ENCODE measurements at regions not wholly inside any gene's neighbourhood (a gene's known extent, or its start where the extent isn't known, plus 50 kb on each side); places are given as distances from the start of the nearest gene placed in this dataset.

DNA sequence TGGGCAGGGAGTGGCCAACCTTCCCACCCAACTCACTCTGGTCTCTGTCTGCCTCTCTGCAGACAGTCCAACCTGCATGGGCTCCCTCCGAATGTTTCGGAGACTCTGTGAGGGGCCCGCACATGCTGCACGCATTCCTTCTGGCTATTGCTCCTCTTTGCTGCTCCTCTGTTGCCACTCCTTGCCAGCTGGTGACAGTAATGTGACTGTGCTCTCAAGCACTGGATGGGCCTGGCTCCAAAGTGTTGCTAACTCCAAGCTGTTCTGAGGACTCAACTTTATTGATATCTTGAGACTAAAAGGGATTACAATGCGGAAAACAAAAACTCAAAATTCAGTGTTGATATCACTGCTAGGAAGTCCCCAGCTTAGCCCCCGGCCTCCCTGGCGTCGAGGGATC lies 105.4 kb upstream of the KIF5B start:
- DNase-seq: no peak
- no peak overlapping the region for H3K4me3 ChIP-seq (ENCODE audit: low read length in 2 of 2)
- H3K4me1 ChIP-seq (ENCODE audit: insufficient read depth, low read length): no peaks in the 10 kb centered on the region
- POLR2A ChIA-PET (ENCODE audit: partially characterized antibody): no interaction called here
- no peaks in the 10 kb centered on the region for H3K36me3 ChIP-seq (ENCODE audit: insufficient read depth, low read length)
- Mint-ChIP-seq H3K36me3 (no peaks in the 10 kb centered on the region), H3K9me3 (peaks cover 0 to 2% (median 0%) of the 10 kb centered on the region in 8 donors), H3K4me1 (no peaks in the 10 kb centered on the region), H3K27ac (no peak overlapping the region), H3K27me3 (peaks cover 0 to 2% of the 10 kb centered on the region in 2 donors), H3K4me3 (no peak overlapping the region)
- CTCF ChIA-PET (ENCODE audit: partially characterized antibody): no interaction called here
- no peaks in the 10 kb centered on the region for H3K27me3 ChIP-seq (ENCODE audit: insufficient read depth, low read length)
- no peaks in the 10 kb centered on the region for H3K9me3 ChIP-seq (ENCODE audit: control insufficient read depth in 1 of 2, low read length in 2 of 2)
- intact Hi-C loops (cut with micrococcal nuclease): no loop called here
- H3K27ac ChIP-seq (ENCODE audit: low read depth, low read length): no peak overlapping the region

DNA sequence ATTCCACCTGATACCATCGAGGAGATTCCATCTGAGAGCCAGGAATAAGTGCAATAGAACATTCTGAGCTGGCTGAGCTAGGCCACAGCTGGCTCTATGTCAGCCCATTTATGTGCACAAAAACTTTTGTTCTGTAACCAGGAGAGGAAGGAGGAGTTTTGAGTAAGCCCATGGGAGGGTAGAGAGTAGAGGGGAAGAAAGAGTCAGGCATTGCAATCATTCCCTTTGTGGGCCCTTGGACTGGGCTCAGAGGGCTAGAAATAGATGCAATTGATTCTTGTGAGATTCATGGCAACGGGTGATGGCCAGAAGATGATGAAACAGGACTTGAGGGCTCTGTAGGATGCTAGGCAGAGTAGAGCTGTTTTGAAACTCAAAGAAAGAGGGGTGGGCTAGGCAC lies 104.6 kb upstream of the KIF5B start:
- intact Hi-C loops (cut with micrococcal nuclease): no loop called here
- Mint-ChIP-seq H3K9me3 (peaks cover 0 to 3% (median under 1%) of the 10 kb centered on the region in 8 donors), H3K4me1 (no peaks in the 10 kb centered on the region), H3K27ac (no peak overlapping the region), H3K4me3 (no peak overlapping the region), H3K27me3 (peaks cover 0 to 1% of the 10 kb centered on the region in 2 donors), H3K36me3 (no peaks in the 10 kb centered on the region)
- Histone ChIP-seq H3K4me1 (ENCODE audit: insufficient read depth, low read length) (no peaks in the 10 kb centered on the region), H3K9me3 (ENCODE audit: control insufficient read depth in 1 of 2, low read length in 2 of 2) (no peaks in the 10 kb centered on the region), H3K4me3 (ENCODE audit: low read length in 2 of 2) (no peak overlapping the region), H3K27ac (ENCODE audit: low read depth, low read length) (no peak overlapping the region), H3K27me3 (ENCODE audit: insufficient read depth, low read length) (no peaks in the 10 kb centered on the region), H3K36me3 (ENCODE audit: insufficient read depth, low read length) (no peaks in the 10 kb centered on the region)
- ChIA-PET POLR2A (ENCODE audit: partially characterized antibody) (no interaction called here), CTCF (ENCODE audit: partially characterized antibody) (no interaction called here)
- DNase-seq: no peak

DNA sequence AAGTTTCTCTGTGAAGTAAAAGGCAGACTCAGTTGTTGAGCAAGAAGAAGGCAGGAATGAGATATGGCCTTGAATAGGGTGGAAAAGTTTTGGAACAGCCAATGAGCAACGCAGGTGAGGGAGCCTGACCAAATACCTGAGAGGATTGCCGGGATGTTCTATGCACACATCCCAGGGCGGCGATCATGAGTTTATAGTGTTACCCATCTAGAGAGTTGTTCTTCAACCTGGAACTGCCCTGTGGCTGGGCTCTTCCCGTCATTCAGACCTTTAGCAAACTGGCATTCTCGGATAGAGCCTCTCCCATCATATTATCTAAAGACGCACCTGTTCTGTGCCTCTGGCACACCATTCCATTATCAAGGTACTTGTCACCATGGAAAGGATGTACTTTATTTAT lies 103.0 kb upstream of the KIF5B start:
- H3K27me3 ChIP-seq (ENCODE audit: insufficient read depth, low read length): no peaks in the 10 kb centered on the region
- no peaks in the 10 kb centered on the region for H3K27me3 Mint-ChIP-seq
- peak overlapping the region in 1 of 8 donors; percentile 17 for H3K4me3 Mint-ChIP-seq
- no peaks in the 10 kb centered on the region for H3K4me1 ChIP-seq (ENCODE audit: insufficient read depth, low read length)
- ChIA-PET POLR2A (ENCODE audit: partially characterized antibody) (no interaction called here), CTCF (ENCODE audit: partially characterized antibody) (no interaction called here)
- peaks cover 3 to 4% of the 10 kb centered on the region in 2 donors for H3K36me3 Mint-ChIP-seq
- peaks cover 0 to 18% (median 11%) of the 10 kb centered on the region in 8 donors for H3K9me3 Mint-ChIP-seq
- no peaks in the 10 kb centered on the region for H3K4me1 Mint-ChIP-seq
- no peak overlapping the region for H3K27ac ChIP-seq (ENCODE audit: low read depth, low read length)
- no peaks in the 10 kb centered on the region for H3K36me3 ChIP-seq (ENCODE audit: insufficient read depth, low read length)
- no peaks in the 10 kb centered on the region for H3K9me3 ChIP-seq (ENCODE audit: control insufficient read depth in 1 of 2, low read length in 2 of 2)
- no peak for DNase-seq
- H3K4me3 ChIP-seq (ENCODE audit: low read length in 2 of 2): no peak overlapping the region
- H3K27ac Mint-ChIP-seq: no peak overlapping the region
- intact Hi-C loops (cut with micrococcal nuclease): no loop called here

DNA sequence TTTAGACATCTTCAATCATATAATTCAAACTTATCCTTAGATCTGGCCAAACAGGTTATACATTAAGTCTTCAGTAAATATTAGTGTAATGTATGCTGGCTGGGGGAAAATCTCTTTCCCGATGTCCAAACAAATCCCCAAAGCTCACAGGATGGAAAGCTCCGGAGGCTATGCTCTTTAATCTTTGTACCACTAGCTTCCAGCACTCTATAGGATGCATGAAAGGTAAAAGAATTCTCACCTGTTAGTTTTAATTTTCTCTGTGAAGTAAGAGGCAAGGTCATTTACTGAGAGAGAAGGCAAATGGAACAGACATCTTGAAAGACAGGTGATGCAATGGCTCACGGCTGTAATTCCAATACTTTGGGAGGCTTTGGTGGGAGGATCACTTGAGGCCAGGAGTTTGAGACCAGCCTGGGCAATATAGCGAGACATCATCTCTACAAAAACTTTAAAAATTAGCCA lies 99.8 kb upstream of the KIF5B start:
- POLR2A ChIA-PET (ENCODE audit: partially characterized antibody): no interaction called here
- peaks cover 5% of the 10 kb centered on the region for H3K4me1 ChIP-seq (ENCODE audit: insufficient read depth, low read length)
- Mint-ChIP-seq H3K4me1 (peaks cover 4 to 17% (median 5%) of the 10 kb centered on the region in 4 donors), H3K4me3 (no peak overlapping the region), H3K9me3 (peaks cover 3 to 34% (median 29%) of the 10 kb centered on the region in 8 donors), H3K27ac (no peak overlapping the region), H3K27me3 (no peaks in the 10 kb centered on the region), H3K36me3 (peaks cover 8 to 11% of the 10 kb centered on the region in 2 donors)
- H3K4me3 ChIP-seq (ENCODE audit: low read length in 2 of 2): no peak overlapping the region
- H3K27ac ChIP-seq (ENCODE audit: low read depth, low read length): no peak overlapping the region
- DNase-seq: no peak
- intact Hi-C loops (cut with micrococcal nuclease): no loop called here
- CTCF ChIA-PET (ENCODE audit: partially characterized antibody): no interaction called here
- H3K36me3 ChIP-seq (ENCODE audit: insufficient read depth, low read length): no peaks in the 10 kb centered on the region
- no peaks in the 10 kb centered on the region for H3K9me3 ChIP-seq (ENCODE audit: control insufficient read depth in 1 of 2, low read length in 2 of 2)
- H3K27me3 ChIP-seq (ENCODE audit: insufficient read depth, low read length): no peaks in the 10 kb centered on the region

DNA sequence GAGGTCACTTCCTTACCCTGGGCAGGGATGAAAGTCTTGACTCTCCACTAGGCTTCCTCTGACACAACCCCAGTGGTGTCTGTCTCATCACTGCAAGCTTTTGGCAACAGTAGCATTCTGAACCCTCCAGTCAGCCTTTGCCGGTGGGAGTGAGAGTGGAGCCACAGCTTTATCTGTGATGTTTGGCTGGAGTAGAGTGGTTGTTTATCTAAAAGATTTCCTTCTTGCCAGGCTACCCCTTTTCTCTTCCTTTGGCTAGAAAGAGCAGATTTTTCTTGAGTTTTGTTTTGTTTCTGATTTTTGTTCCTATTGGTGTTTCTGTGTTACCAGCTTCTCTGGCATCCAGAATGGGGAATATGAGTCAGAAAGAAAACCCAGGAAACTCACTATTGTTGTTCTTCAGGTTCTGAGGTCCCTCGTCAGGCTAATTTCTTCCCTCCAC lies 98.9 kb upstream of the KIF5B start:
- peaks cover 3 to 34% (median 29%) of the 10 kb centered on the region in 8 donors for H3K9me3 Mint-ChIP-seq
- no peaks in the 10 kb centered on the region for H3K27me3 Mint-ChIP-seq
- Histone ChIP-seq H3K4me3 (ENCODE audit: low read length in 2 of 2) (no peak overlapping the region), H3K27ac (ENCODE audit: low read depth, low read length) (no peak overlapping the region), H3K9me3 (ENCODE audit: control insufficient read depth in 1 of 2, low read length in 2 of 2) (no peaks in the 10 kb centered on the region), H3K36me3 (ENCODE audit: insufficient read depth, low read length) (no peaks in the 10 kb centered on the region), H3K27me3 (ENCODE audit: insufficient read depth, low read length) (no peaks in the 10 kb centered on the region), H3K4me1 (ENCODE audit: insufficient read depth, low read length) (peaks cover 14% of the 10 kb centered on the region)
- intact Hi-C loops (cut with micrococcal nuclease): no loop called here
- H3K36me3 Mint-ChIP-seq: peaks cover 8 to 11% of the 10 kb centered on the region in 2 donors
- H3K4me3 Mint-ChIP-seq: no peak overlapping the region
- no peak for DNase-seq
- peaks cover 10 to 27% (median 13%) of the 10 kb centered on the region in 4 donors for H3K4me1 Mint-ChIP-seq
- H3K27ac Mint-ChIP-seq: no peak overlapping the region
- ChIA-PET POLR2A (ENCODE audit: partially characterized antibody) (no interaction called here), CTCF (ENCODE audit: partially characterized antibody) (no interaction called here)

DNA sequence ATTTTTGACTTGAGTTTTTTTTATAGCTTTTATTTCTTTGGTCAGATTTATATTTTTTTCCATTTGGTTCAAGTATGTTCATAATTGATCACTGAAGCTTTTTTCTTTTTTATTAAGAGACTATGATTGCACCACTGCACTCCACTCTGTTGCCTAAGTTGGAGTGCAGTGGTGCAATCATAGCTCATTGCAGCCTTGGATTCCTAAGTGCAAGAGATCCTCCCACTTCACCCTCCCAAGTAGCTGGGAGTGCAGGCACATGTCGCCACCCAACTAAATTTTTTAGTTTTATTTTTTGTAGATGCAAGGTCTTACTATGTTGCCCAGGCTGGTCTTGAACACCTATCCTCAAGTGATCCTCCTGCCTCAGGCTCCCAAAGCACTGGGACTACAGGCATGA lies 97.7 kb upstream of the KIF5B start:
- ChIA-PET POLR2A (ENCODE audit: partially characterized antibody) (no interaction called here), CTCF (ENCODE audit: partially characterized antibody) (no interaction called here)
- Histone ChIP-seq H3K27me3 (ENCODE audit: insufficient read depth, low read length) (no peaks in the 10 kb centered on the region), H3K36me3 (ENCODE audit: insufficient read depth, low read length) (no peaks in the 10 kb centered on the region), H3K4me3 (ENCODE audit: low read length in 2 of 2) (no peak overlapping the region), H3K27ac (ENCODE audit: low read depth, low read length) (no peak overlapping the region), H3K9me3 (ENCODE audit: control insufficient read depth in 1 of 2, low read length in 2 of 2) (no peaks in the 10 kb centered on the region), H3K4me1 (ENCODE audit: insufficient read depth, low read length) (peaks cover 26% of the 10 kb centered on the region)
- Mint-ChIP-seq H3K4me1 (peaks cover 16 to 39% (median 21%) of the 10 kb centered on the region in 4 donors), H3K4me3 (no peak overlapping the region), H3K9me3 (peaks cover 3 to 34% (median 29%) of the 10 kb centered on the region in 8 donors), H3K27ac (peak overlapping the region in 1 of 7 donors; percentile 23), H3K36me3 (peaks cover 8 to 11% of the 10 kb centered on the region in 2 donors), H3K27me3 (no peaks in the 10 kb centered on the region)
- intact Hi-C loops (cut with micrococcal nuclease): no loop called here
- DNase-seq: no peak

DNA sequence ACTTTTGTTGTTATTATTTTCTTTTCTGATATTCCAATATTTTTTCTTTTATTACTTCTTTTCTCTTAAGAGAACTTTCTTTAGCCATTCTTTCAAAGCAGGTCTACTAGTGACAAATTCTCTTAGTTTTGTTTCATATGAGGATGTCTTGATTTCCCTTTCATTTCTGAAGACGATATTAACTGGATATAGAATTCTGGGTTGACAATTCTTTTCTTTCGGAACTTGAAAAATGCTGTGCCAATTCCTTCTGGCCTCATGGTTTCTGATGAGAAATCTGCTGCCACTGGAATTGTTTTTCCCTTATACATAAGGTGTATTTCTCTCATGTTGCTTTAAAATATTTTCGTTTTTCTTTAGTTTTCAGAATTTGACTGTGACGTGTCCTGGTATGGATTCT lies 97.0 kb upstream of the KIF5B start:
- Histone ChIP-seq H3K36me3 (ENCODE audit: insufficient read depth, low read length) (no peaks in the 10 kb centered on the region), H3K27ac (ENCODE audit: low read depth, low read length) (no peak overlapping the region), H3K27me3 (ENCODE audit: insufficient read depth, low read length) (no peaks in the 10 kb centered on the region), H3K4me3 (ENCODE audit: low read length in 2 of 2) (no peak overlapping the region), H3K4me1 (ENCODE audit: insufficient read depth, low read length) (peaks cover 27% of the 10 kb centered on the region), H3K9me3 (ENCODE audit: control insufficient read depth in 1 of 2, low read length in 2 of 2) (no peaks in the 10 kb centered on the region)
- no peak overlapping the region for H3K27ac Mint-ChIP-seq
- intact Hi-C loops (cut with micrococcal nuclease): no loop called here
- H3K27me3 Mint-ChIP-seq: no peaks in the 10 kb centered on the region
- DNase-seq: no peak
- H3K9me3 Mint-ChIP-seq: peaks cover 3 to 34% (median 29%) of the 10 kb centered on the region in 8 donors
- CTCF ChIA-PET (ENCODE audit: partially characterized antibody): no interaction called here
- H3K36me3 Mint-ChIP-seq: peaks cover 8 to 11% of the 10 kb centered on the region in 2 donors
- POLR2A ChIA-PET (ENCODE audit: partially characterized antibody): no interaction called here
- H3K4me1 Mint-ChIP-seq: peaks cover 16 to 40% (median 22%) of the 10 kb centered on the region in 4 donors
- H3K4me3 Mint-ChIP-seq: no peak overlapping the region

DNA sequence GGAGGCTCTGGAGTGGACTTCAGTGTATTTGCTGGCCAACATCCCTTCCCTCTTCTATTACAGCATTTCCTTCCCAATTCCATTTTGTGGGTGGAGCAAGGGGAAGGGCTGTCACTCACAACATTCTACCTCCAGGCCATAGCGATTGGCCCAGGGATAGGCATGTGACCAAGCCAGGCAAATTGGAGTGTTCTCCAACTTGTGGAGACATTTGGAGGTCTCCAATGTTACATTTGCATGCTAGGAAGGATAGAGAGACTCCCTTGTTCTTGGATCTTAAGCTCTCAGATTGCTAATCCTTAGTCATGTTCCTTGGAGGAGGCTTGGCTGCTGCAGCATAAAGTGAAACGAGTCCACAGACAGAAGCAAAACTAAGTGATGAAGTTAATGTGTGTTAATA lies 95.6 kb upstream of the KIF5B start:
- no peak overlapping the region for H3K27ac ChIP-seq (ENCODE audit: low read depth, low read length)
- Mint-ChIP-seq H3K4me3 (peak overlapping the region in 1 of 8 donors; percentile 3), H3K27me3 (no peaks in the 10 kb centered on the region), H3K4me1 (peaks cover 16 to 40% (median 22%) of the 10 kb centered on the region in 4 donors), H3K9me3 (peaks cover 3 to 34% (median 29%) of the 10 kb centered on the region in 8 donors), H3K36me3 (peaks cover 8 to 11% of the 10 kb centered on the region in 2 donors), H3K27ac (peak overlapping the region in 1 of 7 donors; percentile 68)
- no peak for DNase-seq
- H3K4me3 ChIP-seq (ENCODE audit: low read length in 2 of 2): no peak overlapping the region
- ChIA-PET POLR2A (ENCODE audit: partially characterized antibody) (no interaction called here), CTCF (ENCODE audit: partially characterized antibody) (no interaction called here)
- intact Hi-C loops (cut with micrococcal nuclease): no loop called here
- H3K27me3 ChIP-seq (ENCODE audit: insufficient read depth, low read length): no peaks in the 10 kb centered on the region
- H3K36me3 ChIP-seq (ENCODE audit: insufficient read depth, low read length): no peaks in the 10 kb centered on the region
- no peaks in the 10 kb centered on the region for H3K9me3 ChIP-seq (ENCODE audit: control insufficient read depth in 1 of 2, low read length in 2 of 2)
- H3K4me1 ChIP-seq (ENCODE audit: insufficient read depth, low read length): peaks cover 27% of the 10 kb centered on the region

Data from CD4-positive, alpha-beta memory T cell (primary cell).